SK-N-SH (cell line): ENCODE measurements at regions not wholly inside any gene's neighbourhood (a gene's known extent, or its start where the extent isn't known, plus 50 kb on each side); places are given as distances from the start of the nearest gene placed in this dataset.

Source experiments
- CTCF ChIA-PET: fragments of 300-600, 350-600 bp; formaldehyde crosslinking; extraction: SDS; loops from one replicate; lab custom pipeline; 2021; lab: Yijun Ruan, JAX
- POLR2A ChIA-PET: fragments of 350-600 bp; sonication (Branson Sonifier 250); formaldehyde crosslinking; extraction: SDS; loops from one replicate; lab custom pipeline; 2020; ENCODE audit warnings: antibody characterized with exemption, inconsistent platforms; lab: Yijun Ruan, JAX
- DNase-seq: peaks from one replicate; pipeline ENCODE4 v3.0.0; 2012
- H2AFZ ChIP-seq: fragments of 200-600 bp; sonication (generic); 2 replicates; pipeline ENCODE4 v1.8.1; 2016; ENCODE audit warnings: antibody characterized with exemption, mild to moderate bottlenecking, low read depth
- H3F3A ChIP-seq: fragments of 200-600 bp; sonication (generic); replicated peaks from 2 replicates; pipeline ENCODE3; 2016; ENCODE audit warnings: antibody characterized with exemption, mild to moderate bottlenecking; ENCODE audit not compliant: insufficient read depth
- H3K27ac ChIP-seq, 2 experiments: fragments of 200-500 bp in 1 of 2; fragments of 200-600 bp in 1 of 2; sonication (Bioruptor generic) in 1 of 2; sonication (generic), shearing (Covaris generic) in 1 of 2; 2 replicates each; pipeline versions ENCODE4 v1.5.1 to v1.6.1; 2014 to 2016; ENCODE audit warnings: low read depth in 2 of 2, inconsistent platforms in 1 of 2, low read length in 1 of 2, mild to moderate bottlenecking in 1 of 2, mixed read lengths in 1 of 2
- H3K27me3 ChIP-seq: fragments of 200-600 bp; sonication (generic), shearing (Covaris generic); 2 replicates; pipeline ENCODE4 v1.6.1; 2016; ENCODE audit warnings: mixed run types; ENCODE audit not compliant: insufficient read depth
- H3K36me3 ChIP-seq, 2 experiments: fragments of 200-500 bp in 1 of 2; fragments of 200-600 bp in 1 of 2; sonication (Bioruptor generic) in 1 of 2; sonication (generic) in 1 of 2; replicated peaks in 1 of 2; 2 replicates each; pipeline versions ENCODE3 to v1.5.1; 2014 to 2016; ENCODE audit warnings: low read length in 1 of 2, mild to moderate bottlenecking in 1 of 2; ENCODE audit not compliant: insufficient read depth in 2 of 2, control insufficient read depth in 1 of 2
- H3K4me1 ChIP-seq, 2 experiments: fragments of 200-500 bp in 1 of 2; fragments of 200-600 bp in 1 of 2; sonication (Bioruptor generic) in 1 of 2; sonication (generic), shearing (Covaris generic) in 1 of 2; 2 replicates each; pipeline versions ENCODE4 v1.5.1 to v1.6.1; 2014 to 2016; ENCODE audit warnings: low read depth in 1 of 2, low read length in 1 of 2, mixed run types in 1 of 2; ENCODE audit not compliant: insufficient read depth in 2 of 2, control insufficient read depth in 1 of 2
- H3K4me2 ChIP-seq: fragments of 200-600 bp; sonication (generic), shearing (Covaris generic); 2 replicates; pipeline ENCODE4 v1.6.1; 2017; ENCODE audit warnings: mixed run types
- H3K4me3 ChIP-seq, 2 experiments: fragments of 200-500 bp in 1 of 2; fragments of 200-600 bp in 1 of 2; sonication (Bioruptor generic) in 1 of 2; sonication (generic), shearing (Covaris generic) in 1 of 2; 2 replicates each; pipeline versions ENCODE4 v1.5.1 to v1.8.1; 2014 to 2016; ENCODE audit warnings: low read depth in 2 of 2, inconsistent platforms in 1 of 2, low read length in 1 of 2, mild to moderate bottlenecking in 1 of 2, mixed read lengths in 1 of 2, moderate library complexity in 1 of 2
- H3K79me2 ChIP-seq: fragments of 200-600 bp; sonication (generic); 2 replicates; pipeline ENCODE4 v1.8.1; 2017; ENCODE audit warnings: mild to moderate bottlenecking; ENCODE audit not compliant: insufficient read depth
- H3K9ac ChIP-seq: fragments of 200-600 bp; sonication (generic); 2 replicates; pipeline ENCODE4 v1.6.1; 2017; ENCODE audit warnings: mixed run types
- H3K9me2 ChIP-seq: fragments of 200-600 bp; sonication (generic); 2 replicates; pipeline ENCODE4 v1.6.1; 2017; ENCODE audit warnings: mixed run types
- H3K9me3 ChIP-seq: fragments of 200-600 bp; sonication (generic); 2 replicates; pipeline ENCODE4 v1.6.1; 2017; ENCODE audit warnings: mixed run types, mild to moderate bottlenecking, moderate library complexity
- H4K20me1 ChIP-seq: fragments of 200-600 bp; sonication (generic); 2 replicates; pipeline ENCODE4 v1.6.1; 2017; ENCODE audit warnings: mild to moderate bottlenecking, mixed run types; ENCODE audit not compliant: insufficient read depth
- ELF1 ChIP-seq: IDR thresholded peaks from 2 replicates; pipeline ENCODE4 v1.4.0; 2012
- FOSL2 ChIP-seq: IDR thresholded peaks from 2 replicates; pipeline ENCODE4 v1.4.0; 2012; ENCODE audit warnings: low read depth, mild to moderate bottlenecking, moderate library complexity, borderline replicate concordance
- FOXJ3 ChIP-seq: sonication (generic); formaldehyde crosslinking; IDR thresholded peaks from 2 replicates; pipeline ENCODE4 v1.5.1; 2020; ENCODE audit warnings: mild to moderate bottlenecking, missing genetic modification reagents
- FOXM1 ChIP-seq: IDR thresholded peaks from 2 replicates; pipeline ENCODE4 v1.4.0; 2012; ENCODE audit warnings: low read depth, mild to moderate bottlenecking
- GABPA ChIP-seq: IDR thresholded peaks from 2 replicates; pipeline ENCODE4 v1.4.0; 2012; ENCODE audit warnings: low read depth, mild to moderate bottlenecking
- JUND ChIP-seq: IDR thresholded peaks from 2 replicates; pipeline ENCODE4 v1.4.0; 2012
- MEF2A ChIP-seq: IDR thresholded peaks from 2 replicates; pipeline ENCODE4 v1.4.0; 2012; ENCODE audit warnings: low read depth, borderline replicate concordance
- MXI1 ChIP-seq: IDR thresholded peaks from 2 replicates; pipeline ENCODE4 v1.6.1; 2012; ENCODE audit warnings: mild to moderate bottlenecking, low read depth, low read length, improper control_type of control experiment
- NRF1 ChIP-seq: IDR thresholded peaks from 2 replicates; pipeline ENCODE4 v1.6.1; 2012; ENCODE audit warnings: low read depth, mild to moderate bottlenecking, low read length
- POLR2AphosphoS5 ChIP-seq: IDR thresholded peaks from 2 replicates; pipeline ENCODE4 v1.6.1; 2012; ENCODE audit warnings: low read depth, low read length
- RAD21 ChIP-seq: IDR thresholded peaks from 2 replicates; pipeline ENCODE4 v1.6.1; 2012; ENCODE audit warnings: mild to moderate bottlenecking, low read length
- RCOR1 ChIP-seq: fragments of 150-350 bp; IDR thresholded peaks from 2 replicates; pipeline ENCODE4 v1.6.1; 2017; ENCODE audit warnings: antibody characterized with exemption, low read length
- RFX5 ChIP-seq: IDR thresholded peaks from 2 replicates; pipeline ENCODE4 v1.6.1; 2012; ENCODE audit warnings: mild to moderate bottlenecking, improper control_type of control experiment, low read length
- SIN3A ChIP-seq: IDR thresholded peaks from 2 replicates; pipeline ENCODE4 v1.6.1; 2012; ENCODE audit warnings: low read depth, mild to moderate bottlenecking, low read length, moderate library complexity, borderline replicate concordance
- TAF1 ChIP-seq: IDR thresholded peaks from 2 replicates; pipeline ENCODE4 v1.6.1; 2012; ENCODE audit warnings: low read depth, mild to moderate bottlenecking, low read length, moderate library complexity, borderline replicate concordance
- TEAD4 ChIP-seq: IDR thresholded peaks from 2 replicates; pipeline ENCODE4 v1.4.0; 2012; ENCODE audit warnings: mild to moderate bottlenecking, borderline replicate concordance; ENCODE audit not compliant: insufficient read depth
- YY1 ChIP-seq: IDR thresholded peaks from 2 replicates; pipeline ENCODE4 v1.4.0; 2012; ENCODE audit warnings: low read depth, mild to moderate bottlenecking
- WGBS: methylation state at CpG from one replicate; pipeline ENCODE4 v1.1.6; 2017; ENCODE audit warnings: low lambda C conversion rate; 5-methylcytosine and 5-hydroxymethylcytosine counted together
- TF ChIP-seq, protein P1 (sequence below): IDR thresholded peaks from 2 replicates; pipeline ENCODE4 v1.4.0; 2012; ENCODE audit warnings: low read depth, borderline replicate concordance
- TF ChIP-seq, protein P2 (sequence below): fragments of 150-350 bp; IDR thresholded peaks from 2 replicates; pipeline ENCODE4 v1.6.1; 2016; ENCODE audit warnings: mild to moderate bottlenecking, low read depth, low read length
- TF ChIP-seq, protein P3 (sequence below): fragments of 150-350 bp; IDR thresholded peaks from 2 replicates; pipeline ENCODE4 v1.6.1; 2017; ENCODE audit warnings: antibody characterized with exemption, low read length, low read depth, borderline replicate concordance
- TF ChIP-seq, protein P4 (sequence below): fragments of 200-600 bp; sonication (generic); IDR thresholded peaks from 2 replicates; pipeline ENCODE4 v1.6.1; 2017; ENCODE audit warnings: antibody characterized with exemption, mild to moderate bottlenecking, moderate library complexity
- TF ChIP-seq, protein P5 (sequence below): IDR thresholded peaks from 2 replicates; pipeline ENCODE4 v1.6.1; 2012; ENCODE audit warnings: mild to moderate bottlenecking, low read depth, low read length, moderate library complexity
- TF ChIP-seq, protein P6 (sequence below): IDR thresholded peaks from 2 replicates; pipeline ENCODE4; 2012

DNA sequence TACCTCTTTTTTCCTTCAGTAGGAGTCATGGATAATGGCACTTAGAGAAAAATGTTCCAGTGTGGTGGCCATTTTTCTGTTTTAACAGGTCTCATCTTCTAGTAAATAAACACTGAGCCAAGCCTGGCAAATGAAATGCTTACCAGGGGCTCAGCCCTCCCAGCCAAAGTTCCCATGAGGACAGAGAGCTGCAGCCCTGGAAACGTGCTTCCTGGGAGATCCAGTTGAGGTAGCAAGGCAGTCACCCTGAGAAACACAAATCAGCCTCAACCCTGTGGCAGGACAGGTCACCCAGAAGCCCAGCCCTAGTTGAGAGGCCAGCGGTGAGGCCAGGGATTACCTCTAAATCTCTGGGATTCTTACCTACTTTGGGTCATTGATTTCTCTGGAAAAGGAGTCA is 140.1 kb downstream of the LNPK start (continued):
- TF ChIP-seq NRF1 (no peak), SIN3A (no peak)

DNA sequence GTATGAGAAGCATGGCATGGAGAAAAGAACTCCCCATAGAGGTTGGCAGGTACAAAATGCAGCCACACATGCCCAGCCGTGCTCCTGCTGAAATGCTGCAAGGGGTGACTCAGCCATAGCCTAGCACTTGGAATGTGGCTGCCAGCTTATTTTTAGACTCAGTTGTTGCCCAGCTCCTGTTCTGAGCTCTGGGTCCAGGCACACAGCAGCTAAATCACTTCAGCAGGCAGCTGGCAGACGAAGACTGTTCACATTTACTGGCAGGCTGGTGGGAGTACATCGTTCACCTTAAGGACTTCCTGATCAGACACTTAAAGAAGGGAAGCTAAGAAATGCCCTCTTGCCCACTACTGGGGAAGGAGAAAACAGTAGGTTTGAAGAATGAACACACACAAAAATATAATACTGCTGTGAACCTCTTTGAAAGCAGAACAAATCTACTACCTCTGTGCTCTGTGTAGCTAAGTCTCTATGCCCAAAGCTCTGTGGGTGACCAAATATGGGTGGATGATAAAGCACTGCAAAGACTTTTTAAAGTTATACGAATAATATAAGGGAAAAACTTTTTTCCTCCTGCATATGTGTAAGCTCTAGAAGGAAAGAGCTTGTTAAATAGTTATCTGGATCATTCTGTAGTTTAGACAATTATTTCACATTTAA is 146.1 kb downstream of the LNPK start:
- Histone ChIP-seq H3K79me2 (no peaks in the 10 kb centered on the region), H3K9ac (peak overlapping the region; percentile 59), H3K27me3 (no peaks in the 10 kb centered on the region), H3F3A (peaks cover 6% of the 10 kb centered on the region), H3K4me1 (peaks cover 11 to 22% of the 10 kb centered on the region in 2 experiments; a peak in 3 of 4 replicates), H3K4me3 (no peak overlapping the region), H3K9me2 (no peaks in the 10 kb centered on the region), H3K4me2 (peak overlapping the region; percentile 73), H2AFZ (peak overlapping the region; percentile 88; the same call in 1 of the 2 replicates), H3K9me3 (no peaks in the 10 kb centered on the region), H4K20me1 (no peaks in the 10 kb centered on the region), H3K36me3 (no peaks in the 10 kb centered on the region), H3K27ac (peak overlapping the region; percentile 51 to 74)
- ChIA-PET CTCF (interaction anchor here (0.7 to 2.1 kb wide), 5 partner anchors 20 to 227 kb away, joined by 3 to 9 read pairs (median 4); no protein-coding TSS in a partner anchor), POLR2A (no interaction called here)
- DNase-seq: no peak
- WGBS: 25% methylated on average over 4 of the region's 4 CpGs
- TF ChIP-seq, protein P1, sequence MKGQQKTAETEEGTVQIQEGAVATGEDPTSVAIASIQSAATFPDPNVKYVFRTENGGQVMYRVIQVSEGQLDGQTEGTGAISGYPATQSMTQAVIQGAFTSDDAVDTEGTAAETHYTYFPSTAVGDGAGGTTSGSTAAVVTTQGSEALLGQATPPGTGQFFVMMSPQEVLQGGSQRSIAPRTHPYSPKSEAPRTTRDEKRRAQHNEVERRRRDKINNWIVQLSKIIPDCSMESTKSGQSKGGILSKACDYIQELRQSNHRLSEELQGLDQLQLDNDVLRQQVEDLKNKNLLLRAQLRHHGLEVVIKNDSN: no peak
- TF ChIP-seq FOXM1 (no peak), GABPA (no peak), JUND (peak; percentile 72), ELF1 (no peak), RFX5 (no peak), MXI1 (no peak), RAD21 (no peak), MEF2A (peak; percentile 92), POLR2AphosphoS5 (0 out of 2 replicates have a peak, but pooled peaks have one; percentile 26), TAF1 (no peak), TEAD4 (peak; percentile 74), RCOR1 (no peak), SIN3A (no peak), FOSL2 (peak; percentile 82), FOXJ3 (CRISPR knock-in tag) (no peak), YY1 (no peak)
- TF ChIP-seq, protein P2, sequence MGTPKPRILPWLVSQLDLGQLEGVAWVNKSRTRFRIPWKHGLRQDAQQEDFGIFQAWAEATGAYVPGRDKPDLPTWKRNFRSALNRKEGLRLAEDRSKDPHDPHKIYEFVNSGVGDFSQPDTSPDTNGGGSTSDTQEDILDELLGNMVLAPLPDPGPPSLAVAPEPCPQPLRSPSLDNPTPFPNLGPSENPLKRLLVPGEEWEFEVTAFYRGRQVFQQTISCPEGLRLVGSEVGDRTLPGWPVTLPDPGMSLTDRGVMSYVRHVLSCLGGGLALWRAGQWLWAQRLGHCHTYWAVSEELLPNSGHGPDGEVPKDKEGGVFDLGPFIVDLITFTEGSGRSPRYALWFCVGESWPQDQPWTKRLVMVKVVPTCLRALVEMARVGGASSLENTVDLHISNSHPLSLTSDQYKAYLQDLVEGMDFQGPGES: no peak
- TF ChIP-seq, protein P3, sequence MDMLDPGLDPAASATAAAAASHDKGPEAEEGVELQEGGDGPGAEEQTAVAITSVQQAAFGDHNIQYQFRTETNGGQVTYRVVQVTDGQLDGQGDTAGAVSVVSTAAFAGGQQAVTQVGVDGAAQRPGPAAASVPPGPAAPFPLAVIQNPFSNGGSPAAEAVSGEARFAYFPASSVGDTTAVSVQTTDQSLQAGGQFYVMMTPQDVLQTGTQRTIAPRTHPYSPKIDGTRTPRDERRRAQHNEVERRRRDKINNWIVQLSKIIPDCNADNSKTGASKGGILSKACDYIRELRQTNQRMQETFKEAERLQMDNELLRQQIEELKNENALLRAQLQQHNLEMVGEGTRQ: no peak
- TF ChIP-seq, protein P4, sequence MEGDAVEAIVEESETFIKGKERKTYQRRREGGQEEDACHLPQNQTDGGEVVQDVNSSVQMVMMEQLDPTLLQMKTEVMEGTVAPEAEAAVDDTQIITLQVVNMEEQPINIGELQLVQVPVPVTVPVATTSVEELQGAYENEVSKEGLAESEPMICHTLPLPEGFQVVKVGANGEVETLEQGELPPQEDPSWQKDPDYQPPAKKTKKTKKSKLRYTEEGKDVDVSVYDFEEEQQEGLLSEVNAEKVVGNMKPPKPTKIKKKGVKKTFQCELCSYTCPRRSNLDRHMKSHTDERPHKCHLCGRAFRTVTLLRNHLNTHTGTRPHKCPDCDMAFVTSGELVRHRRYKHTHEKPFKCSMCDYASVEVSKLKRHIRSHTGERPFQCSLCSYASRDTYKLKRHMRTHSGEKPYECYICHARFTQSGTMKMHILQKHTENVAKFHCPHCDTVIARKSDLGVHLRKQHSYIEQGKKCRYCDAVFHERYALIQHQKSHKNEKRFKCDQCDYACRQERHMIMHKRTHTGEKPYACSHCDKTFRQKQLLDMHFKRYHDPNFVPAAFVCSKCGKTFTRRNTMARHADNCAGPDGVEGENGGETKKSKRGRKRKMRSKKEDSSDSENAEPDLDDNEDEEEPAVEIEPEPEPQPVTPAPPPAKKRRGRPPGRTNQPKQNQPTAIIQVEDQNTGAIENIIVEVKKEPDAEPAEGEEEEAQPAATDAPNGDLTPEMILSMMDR: no peak
- TF ChIP-seq, protein P5, sequence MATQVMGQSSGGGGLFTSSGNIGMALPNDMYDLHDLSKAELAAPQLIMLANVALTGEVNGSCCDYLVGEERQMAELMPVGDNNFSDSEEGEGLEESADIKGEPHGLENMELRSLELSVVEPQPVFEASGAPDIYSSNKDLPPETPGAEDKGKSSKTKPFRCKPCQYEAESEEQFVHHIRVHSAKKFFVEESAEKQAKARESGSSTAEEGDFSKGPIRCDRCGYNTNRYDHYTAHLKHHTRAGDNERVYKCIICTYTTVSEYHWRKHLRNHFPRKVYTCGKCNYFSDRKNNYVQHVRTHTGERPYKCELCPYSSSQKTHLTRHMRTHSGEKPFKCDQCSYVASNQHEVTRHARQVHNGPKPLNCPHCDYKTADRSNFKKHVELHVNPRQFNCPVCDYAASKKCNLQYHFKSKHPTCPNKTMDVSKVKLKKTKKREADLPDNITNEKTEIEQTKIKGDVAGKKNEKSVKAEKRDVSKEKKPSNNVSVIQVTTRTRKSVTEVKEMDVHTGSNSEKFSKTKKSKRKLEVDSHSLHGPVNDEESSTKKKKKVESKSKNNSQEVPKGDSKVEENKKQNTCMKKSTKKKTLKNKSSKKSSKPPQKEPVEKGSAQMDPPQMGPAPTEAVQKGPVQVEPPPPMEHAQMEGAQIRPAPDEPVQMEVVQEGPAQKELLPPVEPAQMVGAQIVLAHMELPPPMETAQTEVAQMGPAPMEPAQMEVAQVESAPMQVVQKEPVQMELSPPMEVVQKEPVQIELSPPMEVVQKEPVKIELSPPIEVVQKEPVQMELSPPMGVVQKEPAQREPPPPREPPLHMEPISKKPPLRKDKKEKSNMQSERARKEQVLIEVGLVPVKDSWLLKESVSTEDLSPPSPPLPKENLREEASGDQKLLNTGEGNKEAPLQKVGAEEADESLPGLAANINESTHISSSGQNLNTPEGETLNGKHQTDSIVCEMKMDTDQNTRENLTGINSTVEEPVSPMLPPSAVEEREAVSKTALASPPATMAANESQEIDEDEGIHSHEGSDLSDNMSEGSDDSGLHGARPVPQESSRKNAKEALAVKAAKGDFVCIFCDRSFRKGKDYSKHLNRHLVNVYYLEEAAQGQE: no peak
- TF ChIP-seq, protein P6, sequence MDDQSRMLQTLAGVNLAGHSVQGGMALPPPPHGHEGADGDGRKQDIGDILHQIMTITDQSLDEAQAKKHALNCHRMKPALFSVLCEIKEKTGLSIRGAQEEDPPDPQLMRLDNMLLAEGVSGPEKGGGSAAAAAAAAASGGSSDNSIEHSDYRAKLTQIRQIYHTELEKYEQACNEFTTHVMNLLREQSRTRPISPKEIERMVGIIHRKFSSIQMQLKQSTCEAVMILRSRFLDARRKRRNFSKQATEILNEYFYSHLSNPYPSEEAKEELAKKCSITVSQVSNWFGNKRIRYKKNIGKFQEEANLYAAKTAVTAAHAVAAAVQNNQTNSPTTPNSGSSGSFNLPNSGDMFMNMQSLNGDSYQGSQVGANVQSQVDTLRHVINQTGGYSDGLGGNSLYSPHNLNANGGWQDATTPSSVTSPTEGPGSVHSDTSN: peak; percentile 59
